GM13977 (cell line): ENCODE measurements at regions not wholly inside any gene's neighbourhood (a gene's known extent, or its start where the extent isn't known, plus 50 kb on each side); places are given as distances from the start of the nearest gene placed in this dataset.
A peak's percentile ranks its signal among the peaks of the same experiment; 100 is the strongest.

Experiments used
- DNase-seq: peaks from one replicate; pipeline ENCODE4 v3.0.0; 2012; ENCODE audit warnings: low spot score
- CTCF ChIP-seq: IDR thresholded peaks from 2 replicates; pipeline ENCODE4 v1.5.1; 2012; ENCODE audit warnings: mild to moderate bottlenecking, control low read depth; ENCODE audit not compliant: insufficient read depth; ENCODE audit errors: extremely low read depth, missing control alignments
- in situ Hi-C: fragments of 300-500 bp; cut with MboI; formaldehyde crosslinking; loops from one replicate; pipeline ENCODE4 v1.12.0; 2022; ENCODE audit warnings: low sequenced_read_pairs, low pct_unique_long_range_greater_than_20kb, mixed read lengths, inconsistent platforms; ENCODE audit not compliant: unreplicated experiment

- no peak for DNase-seq
- in situ Hi-C loops: no loop called here
- no peak for TF ChIP-seq CTCF
Observed at GRCh38 chr3:72290859-72291638, 506.1 kb upstream of the PROK2 start.

- in situ Hi-C loops: no loop called here
- no peak for TF ChIP-seq CTCF
- no peak for DNase-seq
Observed at GRCh38 chr3:72289692-72290071, 504.7 kb upstream of the PROK2 start.

- peak; percentile 35 for DNase-seq
- in situ Hi-C loops: no loop called here
- no peak for TF ChIP-seq CTCF
Observed at GRCh38 chr3:72288955-72289691, 504.2 kb upstream of the PROK2 start.

- in situ Hi-C loops: no loop called here
- TF ChIP-seq CTCF: no peak
- no peak for DNase-seq
Observed at GRCh38 chr3:72287956-72288355, 503.0 kb upstream of the PROK2 start.

- no peak for DNase-seq
- no peak for TF ChIP-seq CTCF
- in situ Hi-C loops: no loop called here
Observed at GRCh38 chr3:72285502-72285901, 500.6 kb upstream of the PROK2 start.

- TF ChIP-seq CTCF: no peak
- DNase-seq: no peak
- in situ Hi-C loops: no loop called here
Observed at GRCh38 chr3:72284471-72284870, 499.5 kb upstream of the PROK2 start.
